AG10803 (cell line): ENCODE measurements at regions not wholly inside any gene's neighbourhood (a gene's known extent, or its start where the extent isn't known, plus 50 kb on each side); places are given as distances from the start of the nearest gene placed in this dataset.
"Not testable (repeated sequence)": the region's sequence is repeated elsewhere in the genome, so short reads cannot be mapped to it uniquely, and the experiment has no call there.

ENCODE experiments used
- DNase-seq: peaks from one replicate; pipeline ENCODE4 v3.0.0; 2010; ENCODE audit warnings: low read depth
- H3K4me3 ChIP-seq: 2 replicates; pipeline ENCODE4 v1.5.1; 2011; ENCODE audit warnings: mild to moderate bottlenecking, low read length, control low read depth
- TF ChIP-seq, protein P1 (sequence below): conservative IDR thresholded peaks from 2 replicates; pipeline ENCODE4 v1.5.1; 2011; ENCODE audit warnings: mild to moderate bottlenecking, low read length, control low read depth, inconsistent platforms

DNA sequence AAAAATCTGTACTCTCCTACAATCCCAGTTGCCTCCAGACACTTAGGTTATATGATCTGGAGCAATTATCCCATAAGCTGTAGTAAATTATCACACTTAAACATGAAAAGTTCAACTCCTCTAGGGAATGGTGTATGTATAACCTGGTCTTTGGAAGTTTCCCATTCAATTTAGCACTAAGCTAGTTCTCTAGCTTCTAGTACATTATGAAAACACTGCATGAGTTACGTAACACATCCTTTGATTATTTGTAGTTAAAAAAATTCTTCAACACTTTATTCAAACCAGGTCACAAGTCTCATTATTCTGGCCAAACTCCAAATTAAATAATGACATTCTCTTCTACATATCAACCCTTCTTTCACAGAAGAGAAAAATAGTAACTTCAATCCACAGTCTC lies 827.0 kb upstream of the ADAMTS5 start:
- DNase-seq, result no peak
- TF ChIP-seq, protein P1, sequence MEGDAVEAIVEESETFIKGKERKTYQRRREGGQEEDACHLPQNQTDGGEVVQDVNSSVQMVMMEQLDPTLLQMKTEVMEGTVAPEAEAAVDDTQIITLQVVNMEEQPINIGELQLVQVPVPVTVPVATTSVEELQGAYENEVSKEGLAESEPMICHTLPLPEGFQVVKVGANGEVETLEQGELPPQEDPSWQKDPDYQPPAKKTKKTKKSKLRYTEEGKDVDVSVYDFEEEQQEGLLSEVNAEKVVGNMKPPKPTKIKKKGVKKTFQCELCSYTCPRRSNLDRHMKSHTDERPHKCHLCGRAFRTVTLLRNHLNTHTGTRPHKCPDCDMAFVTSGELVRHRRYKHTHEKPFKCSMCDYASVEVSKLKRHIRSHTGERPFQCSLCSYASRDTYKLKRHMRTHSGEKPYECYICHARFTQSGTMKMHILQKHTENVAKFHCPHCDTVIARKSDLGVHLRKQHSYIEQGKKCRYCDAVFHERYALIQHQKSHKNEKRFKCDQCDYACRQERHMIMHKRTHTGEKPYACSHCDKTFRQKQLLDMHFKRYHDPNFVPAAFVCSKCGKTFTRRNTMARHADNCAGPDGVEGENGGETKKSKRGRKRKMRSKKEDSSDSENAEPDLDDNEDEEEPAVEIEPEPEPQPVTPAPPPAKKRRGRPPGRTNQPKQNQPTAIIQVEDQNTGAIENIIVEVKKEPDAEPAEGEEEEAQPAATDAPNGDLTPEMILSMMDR, result no peak

GRCh38 chr21:27787046-27787445 lies 820.2 kb upstream of the ADAMTS5 start:
- no peak overlapping the region for H3K4me3 ChIP-seq
- no peak for DNase-seq
- TF ChIP-seq, protein P1, result no peak

More for the DNA sequence above, 827.0 kb upstream of the ADAMTS5 start:
- H3K4me3 ChIP-seq, result no peak overlapping the region

DNA sequence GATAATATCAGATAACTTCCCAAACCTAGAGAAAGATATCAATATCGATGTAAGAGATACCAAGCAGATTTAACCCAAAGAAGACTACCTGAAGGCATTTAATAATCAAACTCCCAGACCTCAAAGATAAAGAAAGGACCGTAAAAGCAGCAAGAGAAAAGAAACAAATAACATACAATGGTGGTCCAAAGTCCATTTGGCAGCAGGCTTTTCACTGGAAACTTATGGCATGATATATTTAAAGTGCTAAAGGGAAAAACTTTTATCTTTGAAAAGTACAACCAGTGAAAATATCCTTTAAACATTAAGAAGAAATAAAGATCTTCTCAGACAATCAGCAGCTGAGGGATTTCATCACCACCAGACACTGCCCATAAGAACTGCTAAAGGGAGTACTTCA lies 812.7 kb upstream of the ADAMTS5 start:
- no peak for DNase-seq
- H3K4me3 ChIP-seq, result no peak overlapping the region
- TF ChIP-seq, protein P1, result no peak

DNA sequence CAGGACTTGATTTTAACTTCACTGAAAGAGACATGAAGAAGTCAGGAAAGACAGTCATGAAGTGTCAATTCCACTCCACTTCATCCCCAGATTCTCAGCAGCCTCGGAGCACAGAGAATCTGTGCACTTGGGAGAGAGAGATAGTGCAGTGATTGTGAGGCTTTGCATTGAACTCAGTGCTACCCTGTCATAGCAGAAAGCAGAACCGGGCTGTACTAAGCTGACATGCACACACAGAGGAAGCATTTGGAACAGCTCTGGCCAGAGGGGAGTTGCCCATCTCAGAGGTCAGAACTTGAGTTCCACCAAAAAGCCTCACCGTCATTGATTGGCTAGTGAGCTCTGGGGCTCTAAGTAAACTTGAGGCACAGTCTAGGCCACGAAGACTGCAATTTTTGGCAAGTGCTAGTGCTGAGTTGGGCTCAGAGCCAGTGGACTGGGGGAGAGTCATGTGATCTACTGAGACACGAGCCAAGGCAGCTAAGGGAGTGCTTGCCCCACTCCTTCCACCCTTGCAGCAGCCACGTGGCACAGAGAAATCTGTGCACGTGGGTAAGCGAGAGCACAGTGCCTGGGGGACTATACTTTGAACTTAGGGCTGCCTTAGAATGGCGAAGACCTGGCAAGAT lies 810.2 kb upstream of the ADAMTS5 start:
- no peak overlapping the region for H3K4me3 ChIP-seq
- TF ChIP-seq, protein P1, result no peak
- DNase-seq, result no peak

DNA sequence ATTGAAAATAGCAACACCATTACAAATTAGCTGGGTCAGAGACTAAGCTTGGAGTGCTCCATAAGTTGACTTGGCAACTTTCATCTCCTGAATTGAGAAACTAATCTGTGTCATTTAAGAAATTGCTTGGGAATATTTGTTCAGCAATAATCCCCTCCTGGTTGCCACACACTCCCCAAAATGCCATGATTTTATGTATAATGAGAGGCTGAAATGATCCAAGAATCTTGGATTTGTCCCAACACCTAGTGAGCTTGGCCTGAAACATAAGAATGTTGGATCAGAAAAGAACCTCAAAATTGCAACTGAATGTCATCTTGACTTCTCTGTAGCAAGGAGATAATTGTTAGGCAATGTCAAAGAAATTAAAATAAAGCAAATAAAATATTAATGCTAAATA lies 805.9 kb upstream of the ADAMTS5 start:
- TF ChIP-seq, protein P1, result no peak
- no peak overlapping the region for H3K4me3 ChIP-seq
- peak; percentile 89 for DNase-seq

DNA sequence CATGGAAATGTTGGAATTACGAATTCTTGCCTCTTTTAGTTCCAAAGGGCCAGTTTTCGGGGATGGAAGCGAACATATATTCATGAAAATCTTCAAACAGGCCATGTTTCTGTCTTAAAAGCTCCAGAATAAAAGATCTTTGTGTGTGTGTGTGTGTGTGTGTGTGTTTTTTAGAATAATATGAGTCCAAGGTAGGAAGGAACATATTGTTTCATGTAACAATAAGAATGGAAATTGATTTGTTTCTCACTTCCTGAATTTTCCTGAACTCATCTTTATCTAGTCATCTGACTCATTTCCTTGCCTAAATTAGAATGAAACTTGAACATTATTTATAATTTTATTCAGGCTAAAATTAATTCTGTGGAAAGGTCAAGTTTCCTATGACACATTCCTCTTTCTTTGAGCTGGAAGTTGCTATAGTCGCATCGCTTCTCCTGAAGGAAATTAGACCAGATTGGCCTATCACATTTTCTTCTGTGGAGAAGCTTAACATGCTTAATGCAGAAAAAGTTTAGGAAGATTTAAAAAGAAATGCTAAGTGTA lies 805.1 kb upstream of the ADAMTS5 start:
- no peak for DNase-seq
- no peak overlapping the region for H3K4me3 ChIP-seq
- TF ChIP-seq, protein P1, result no peak

- TF ChIP-seq, protein P1, result no peak
- peak; percentile 40 for DNase-seq
- no peak overlapping the region for H3K4me3 ChIP-seq
These were observed 802.9 kb upstream of the ADAMTS5 start for GRCh38 chr21:27769763-27770162.

GRCh38 chr21:27768046-27768637 lies 801.3 kb upstream of the ADAMTS5 start:
- not testable (repeated sequence) for H3K4me3 ChIP-seq
- peak; percentile 70 for DNase-seq
